Activated CD8-positive, alpha-beta memory T cell treated with anti-CD3 and anti-CD28 coated beads, Interleukin-2, amount 50 U/mL, for 4 hours (primary cell): ENCODE measurements at regions not wholly inside any gene's neighbourhood (a gene's known extent, or its start where the extent isn't known, plus 50 kb on each side); places are given as distances from the start of the nearest gene placed in this dataset.

Experiments used
- DNase-seq: peaks from one replicate; pipeline ENCODE4 v3.0.0-alpha.2; 2020

DNA sequence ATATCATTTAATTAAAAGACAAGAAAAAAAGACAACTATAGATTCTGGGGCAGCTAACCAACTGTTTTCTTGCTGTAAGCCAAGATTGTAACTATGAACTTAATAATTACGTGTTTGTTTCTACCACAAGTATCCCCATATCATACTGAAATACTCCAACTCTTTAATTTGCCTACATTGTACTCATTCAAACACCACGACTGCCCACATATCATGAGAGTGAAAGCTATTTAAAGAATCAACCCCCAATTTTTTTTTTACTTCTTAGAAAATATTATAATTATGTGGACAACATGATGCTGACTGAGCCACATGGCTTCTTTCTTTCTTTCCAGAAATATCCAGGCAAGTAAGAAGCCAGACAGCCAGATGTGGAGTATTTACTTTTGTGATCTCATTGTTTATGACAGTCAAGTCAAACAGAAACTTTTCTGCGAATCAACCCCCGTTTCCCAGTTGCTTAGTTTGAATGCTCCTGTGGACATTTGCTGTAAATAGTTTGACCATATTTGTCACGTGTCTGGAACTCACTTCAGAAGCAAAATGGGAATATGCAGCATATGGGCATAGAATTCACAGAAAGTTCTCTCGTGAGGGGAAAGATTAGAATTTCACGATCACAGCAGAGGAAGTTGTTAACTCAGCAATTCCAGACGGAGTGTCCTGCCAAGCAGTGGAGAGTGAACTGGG lies 126.8 kb upstream of the PSMD7 start:
- no peak for DNase-seq

- no peak for DNase-seq
Measured at GRCh38 chr16:74169066-74169465, 127.5 kb upstream of the PSMD7 start.

GRCh38 chr16:74168445-74168844 lies 128.2 kb upstream of the PSMD7 start:
- no peak for DNase-seq

DNA sequence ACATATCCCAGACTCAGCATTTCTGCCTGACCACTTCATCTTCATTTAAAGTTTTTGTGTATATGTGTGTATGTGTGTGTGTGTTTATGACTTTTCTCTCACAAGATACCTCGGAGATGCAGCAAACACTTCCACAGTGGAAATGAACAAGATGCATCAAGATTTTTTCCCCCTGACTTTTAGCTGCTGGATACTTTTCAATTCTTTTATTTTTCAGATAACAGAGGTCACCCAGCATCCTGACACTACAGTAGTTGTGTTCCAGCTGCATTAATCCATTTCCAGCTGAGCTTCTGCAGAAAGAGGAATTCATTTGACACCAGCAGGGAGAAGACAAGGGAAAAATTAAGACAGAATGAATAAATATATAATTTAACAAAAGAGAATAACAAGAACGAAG lies 130.2 kb upstream of the PSMD7 start:
- no peak for DNase-seq

DNA sequence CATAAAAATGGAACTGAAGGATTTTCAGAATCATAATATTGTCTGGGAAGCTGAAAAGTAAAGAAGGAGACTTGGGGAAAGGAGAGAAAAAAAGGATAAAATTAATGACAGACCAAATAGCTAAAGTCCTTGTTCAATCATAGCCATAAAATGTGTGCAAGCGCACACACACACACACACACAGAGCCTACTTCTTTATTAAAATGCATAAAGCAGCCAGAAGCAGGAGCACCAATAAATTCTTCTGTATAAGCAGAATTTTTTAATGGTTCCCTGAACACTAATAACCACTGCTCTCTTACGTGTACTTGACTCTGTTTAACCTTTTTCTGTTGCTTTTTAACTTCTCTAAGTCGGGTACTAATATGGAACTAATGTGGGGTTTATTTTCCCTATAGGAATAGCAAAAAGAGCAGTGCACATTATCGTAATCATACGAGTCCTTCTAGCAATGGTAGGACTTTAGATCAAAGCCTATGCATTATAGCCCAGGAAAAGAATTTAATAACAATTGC lies 131.0 kb upstream of the PSMD7 start:
- no peak for DNase-seq

- DNase-seq: no peak
Measured at GRCh38 chr16:74160759-74161158, 135.9 kb upstream of the PSMD7 start.

- DNase-seq: no peak
Measured at GRCh38 chr16:74153773-74154172, 142.8 kb upstream of the PSMD7 start.

GRCh38 chr16:74146643-74147042 lies 150.0 kb upstream of the PSMD7 start:
- DNase-seq: no peak

DNA sequence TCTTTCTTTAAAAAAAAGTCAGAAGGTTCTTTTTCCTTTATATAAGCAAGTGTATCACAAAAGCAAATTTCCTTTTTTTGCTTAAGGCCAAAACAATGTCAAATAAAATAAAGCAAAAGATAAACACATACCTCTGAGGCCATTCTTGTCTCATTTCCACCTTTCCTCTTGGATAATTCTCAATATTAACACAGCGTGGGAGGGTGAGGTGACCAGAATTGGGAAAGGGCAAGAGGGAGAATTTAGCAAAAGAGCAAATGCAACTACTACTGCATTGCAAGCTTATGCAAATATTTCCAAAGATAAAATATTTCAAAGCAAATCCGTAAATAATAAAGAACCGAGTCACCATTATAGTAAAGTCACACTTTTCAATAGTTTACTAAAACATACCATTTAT lies 153.4 kb upstream of the PSMD7 start:
- no peak for DNase-seq

DNA sequence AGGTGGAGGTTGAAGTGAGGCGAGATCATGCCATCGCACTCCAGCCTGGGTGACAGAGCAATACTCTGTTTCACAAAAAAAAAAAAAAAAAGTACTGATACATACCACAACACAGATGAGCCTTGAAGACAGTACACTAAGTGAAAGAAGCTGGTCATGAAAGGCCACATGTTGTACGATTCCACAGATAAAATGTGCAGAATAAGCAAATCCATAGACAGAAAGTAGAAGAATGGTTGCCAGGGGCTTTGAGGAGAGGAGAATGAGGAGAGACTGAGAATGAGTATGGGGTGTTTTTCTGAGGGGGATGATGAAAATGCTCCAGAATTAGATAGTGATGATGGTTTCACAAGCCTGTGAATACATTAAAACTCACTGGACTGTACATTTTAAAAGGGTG lies 155.6 kb upstream of the PSMD7 start:
- DNase-seq: no peak

DNA sequence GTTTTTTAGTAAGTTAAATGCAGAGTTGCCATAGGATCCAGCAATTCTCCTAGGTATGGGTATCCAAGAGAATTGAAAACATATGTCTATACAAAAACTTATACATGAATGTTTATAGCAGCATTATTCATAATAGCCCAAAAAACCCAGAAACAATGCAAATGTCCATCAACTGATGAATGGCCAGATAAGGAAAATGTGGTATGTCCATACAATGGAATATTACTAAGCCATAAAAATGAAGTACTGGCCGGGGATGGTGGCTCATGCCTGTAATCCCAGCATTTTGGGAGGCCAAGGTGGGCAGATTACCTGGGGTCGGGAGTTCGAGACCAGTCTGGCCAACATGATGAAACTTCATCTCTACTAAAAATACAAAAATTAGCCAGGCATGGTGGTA lies 156.1 kb upstream of the PSMD7 start:
- no peak for DNase-seq

DNA sequence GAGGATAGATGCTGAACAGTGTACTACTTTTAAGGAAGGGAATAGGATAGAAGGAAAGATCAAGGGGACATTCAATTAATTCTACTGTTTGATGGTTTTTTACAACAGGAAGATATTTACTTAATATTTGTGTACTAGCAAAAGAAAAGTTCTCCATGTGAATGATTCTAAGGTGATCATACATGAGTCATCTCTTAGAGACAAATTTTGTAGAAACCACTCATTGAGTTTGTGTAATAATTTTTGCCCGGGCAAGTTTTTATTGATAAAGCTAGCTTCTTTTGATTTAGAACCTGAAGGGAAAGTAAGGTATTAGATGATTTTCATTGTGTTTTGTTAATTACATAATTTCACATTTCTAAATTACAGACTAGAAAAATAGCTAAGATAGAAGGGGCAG lies 172.8 kb upstream of the PSMD7 start:
- DNase-seq: no peak

DNA sequence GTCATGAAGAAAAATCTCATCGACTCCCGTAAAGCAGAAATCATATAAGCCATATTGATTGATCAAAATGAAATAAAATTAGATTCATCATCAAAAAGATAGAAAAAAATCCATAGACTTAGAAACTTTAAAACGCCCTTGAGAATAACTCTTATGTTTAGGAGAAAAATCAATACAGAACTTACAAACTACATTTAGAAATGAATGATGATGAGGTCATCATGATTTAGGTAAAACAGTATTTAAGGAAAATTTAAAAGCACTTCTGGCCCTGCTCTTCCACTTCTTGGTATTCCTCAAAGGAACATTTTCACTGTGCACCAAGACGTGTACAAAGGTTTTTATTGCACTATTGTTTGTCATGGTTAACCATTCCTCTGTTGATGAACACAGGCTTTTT lies 173.4 kb upstream of the PSMD7 start:
- DNase-seq: no peak

- DNase-seq: no peak
Measured at GRCh38 chr16:74117798-74118197, 178.8 kb upstream of the PSMD7 start.

DNA sequence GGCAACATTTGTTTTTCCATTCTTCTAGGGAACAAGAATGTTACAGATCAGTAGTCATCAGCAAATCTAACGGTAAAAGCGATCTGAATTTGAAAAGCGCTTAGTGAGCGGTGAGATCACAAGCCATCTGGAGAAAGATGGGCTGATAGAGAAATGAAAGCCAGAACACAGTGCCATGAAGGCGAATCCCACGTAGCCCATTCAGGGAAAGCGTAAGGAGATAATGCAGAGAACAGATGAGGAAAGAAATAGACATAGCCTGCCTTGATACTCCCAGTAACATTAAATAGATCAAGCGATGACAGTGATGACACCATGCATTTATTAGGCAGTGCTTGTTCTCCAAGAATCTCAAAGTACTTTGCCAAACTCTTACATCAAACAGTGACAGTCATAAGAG lies 183.1 kb upstream of the PSMD7 start:
- no peak for DNase-seq

GRCh38 chr16:74111456-74111982 lies 185.1 kb upstream of the PSMD7 start:
- DNase-seq: no peak

- DNase-seq: peak; percentile 15
Measured at GRCh38 chr16:74107795-74108610, 188.6 kb upstream of the PSMD7 start.

- no peak for DNase-seq
Measured at GRCh38 chr16:74104022-74104421, 192.6 kb upstream of the PSMD7 start.

DNA sequence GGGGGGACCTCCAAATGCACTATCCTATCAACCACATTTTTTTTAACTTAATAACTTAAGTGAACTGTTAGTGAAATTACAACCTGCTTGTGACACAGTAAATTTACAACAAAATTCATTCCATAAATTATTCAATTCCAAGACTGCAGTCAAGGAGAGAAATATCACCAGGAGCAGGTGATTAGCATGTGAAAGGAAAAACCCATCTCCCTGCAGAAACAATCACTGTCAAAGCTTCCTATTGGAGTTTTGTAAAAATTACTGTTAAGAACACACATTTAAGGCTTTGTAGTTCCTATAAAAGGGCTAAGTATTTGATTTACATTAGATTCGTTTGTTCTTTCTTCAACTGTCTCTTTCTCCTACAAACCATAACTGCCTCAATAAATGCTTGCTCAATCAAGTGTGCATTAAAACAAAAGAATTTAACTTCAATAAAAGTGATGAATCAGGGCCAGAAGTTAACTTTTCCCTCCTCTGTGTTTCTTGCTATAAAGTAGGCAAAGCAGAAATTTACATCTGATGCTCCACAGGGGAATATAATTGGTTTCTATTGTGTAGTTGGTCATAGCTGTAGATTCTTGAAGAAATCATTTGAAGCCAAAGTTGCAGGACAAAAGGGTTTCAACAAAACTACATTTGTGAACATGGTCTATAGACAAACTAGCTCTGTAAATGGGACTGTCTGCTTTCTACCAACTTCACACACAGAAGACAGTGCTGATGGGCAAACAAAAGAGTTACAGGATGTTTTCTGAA lies 195.1 kb upstream of the PSMD7 start:
- DNase-seq: no peak

DNA sequence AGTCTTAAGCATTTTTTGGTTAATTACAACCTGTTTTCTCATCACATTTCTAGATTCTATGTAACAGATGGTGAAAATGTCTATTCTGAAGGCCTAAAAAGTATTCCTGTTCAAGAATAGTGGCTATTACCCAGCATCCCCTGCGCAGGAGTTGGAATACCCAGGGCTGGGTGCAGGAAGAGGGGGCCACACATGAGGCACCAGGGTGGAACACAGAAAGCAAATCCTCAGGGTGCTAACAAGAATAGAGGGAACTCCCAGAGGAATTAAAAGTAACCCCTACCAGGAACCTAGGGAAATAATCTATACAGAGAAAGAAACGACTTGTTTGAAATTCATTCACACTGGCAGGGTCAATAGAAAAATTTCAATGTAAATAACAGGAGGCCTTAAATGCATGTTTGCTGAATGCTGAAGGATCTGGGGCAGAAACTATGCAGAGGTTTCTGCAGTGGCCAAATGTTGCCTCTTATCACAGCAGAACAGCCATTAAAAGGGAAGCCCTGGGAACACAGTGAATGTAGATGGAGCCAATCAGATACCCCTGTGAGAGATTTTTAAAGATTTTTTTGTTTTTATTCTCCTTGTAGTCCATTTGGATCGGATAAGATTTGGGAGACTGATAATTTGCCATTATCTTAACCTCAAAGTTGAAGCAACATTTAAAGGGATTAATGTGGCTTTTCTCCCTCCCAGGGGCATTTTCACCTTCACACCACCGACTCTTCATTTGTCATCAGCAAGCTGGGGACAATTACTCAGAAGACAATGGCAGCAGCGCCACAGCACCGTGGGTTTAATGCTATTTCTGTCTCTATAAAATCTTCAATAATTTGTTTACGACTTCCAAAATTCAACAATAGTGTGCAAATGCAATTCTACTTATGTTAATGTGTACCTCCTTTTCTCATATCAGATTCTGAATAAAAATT lies 196.0 kb upstream of the PSMD7 start:
- DNase-seq: no peak

GRCh38 chr16:74099530-74099929 lies 197.1 kb upstream of the PSMD7 start:
- no peak for DNase-seq

DNA sequence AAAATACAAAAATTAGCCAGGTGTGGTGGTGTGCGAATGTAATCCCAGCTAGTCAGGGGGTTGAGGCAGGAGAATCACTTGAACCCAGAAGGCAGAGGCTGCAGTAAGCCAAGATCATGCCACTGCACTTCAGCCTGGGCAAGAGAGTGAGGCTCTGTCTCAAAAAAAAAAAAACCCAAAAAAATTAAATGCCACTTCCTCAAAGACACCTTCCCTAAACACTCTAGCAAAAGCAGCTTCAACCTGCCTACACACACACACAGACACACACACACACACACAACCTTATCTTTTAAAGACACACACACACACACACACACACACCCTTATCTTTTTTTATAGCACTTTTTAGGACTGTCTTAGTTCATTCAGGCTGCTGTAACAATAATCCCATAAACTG lies 201.7 kb upstream of the PSMD7 start:
- no peak for DNase-seq
